ENCODE measurements at regions not wholly inside any gene's neighbourhood (a gene's known extent, or its start where the extent isn't known, plus 50 kb on each side); places are given as distances from the start of the nearest gene placed in this dataset.

DNA sequence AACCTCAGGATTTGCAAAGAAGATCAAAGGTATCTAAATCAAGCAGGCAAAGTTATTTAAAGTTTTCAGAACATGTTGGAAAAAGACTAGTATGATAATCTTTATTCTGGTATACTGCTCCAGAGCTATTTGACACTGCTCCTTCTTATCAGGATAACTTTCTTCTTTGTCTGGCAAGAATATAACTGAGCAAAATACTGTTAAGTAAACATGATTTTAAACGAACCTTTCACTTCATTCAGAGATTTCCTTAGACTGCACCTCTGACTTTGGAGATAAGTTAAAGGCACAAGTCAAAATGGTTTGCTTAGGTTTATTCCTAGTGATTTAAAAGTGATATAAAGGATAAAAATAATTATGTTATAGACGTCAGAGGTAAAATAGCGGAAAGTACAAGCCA is 103.9 kb upstream of the CCDC190 start:
- ChIA-PET CTCF (no interaction called here), POLR2A (ENCODE audit: unreplicated experiment) (no interaction called here)
- Histone ChIP-seq H3K4me3 (ENCODE audit: low read length) (no peak overlapping the region), H3K36me3 (ENCODE audit: low read depth, low read length) (no peaks in the 10 kb centered on the region), H3K4me2 (ENCODE audit: low read length) (no peak overlapping the region), H3K27ac (ENCODE audit: low read length) (no peak overlapping the region), H3K79me2 (ENCODE audit: low read length) (no peaks in the 10 kb centered on the region), H4K20me1 (ENCODE audit: low read length) (no peaks in the 10 kb centered on the region), H3K9me2 (replicated peaks; ENCODE audit: low read length) (no peaks in the 10 kb centered on the region), H3K4me1 (ENCODE audit: insufficient read depth, low read length) (no peaks in the 10 kb centered on the region), H3K27me3 (ENCODE audit: low read length) (no peaks in the 10 kb centered on the region), H2AFZ (ENCODE audit: low read length) (no peak overlapping the region), H3K9ac (ENCODE audit: low read length) (no peak overlapping the region), H3K9me3 (ENCODE audit: low read length) (no peaks in the 10 kb centered on the region), H3F3A (ENCODE audit: low read length, unreplicated experiment) (no peaks in the 10 kb centered on the region)
- BruUV-seq (replicated peaks): no TSS peak
- intact Hi-C loops (cut with micrococcal nuclease): no loop called here
- no peak for TF ChIP-seq EZH2 (IDR thresholded peaks at IDR 0.05; ENCODE audit: low read length, unreplicated experiment)
- no peak for TF ChIP-seq EZH2phosphoT487 (IDR thresholded peaks at IDR 0.05; ENCODE audit: borderline replicate concordance, low read length)
- DNase-seq (no peak), ATAC-seq (no peak)

DNA sequence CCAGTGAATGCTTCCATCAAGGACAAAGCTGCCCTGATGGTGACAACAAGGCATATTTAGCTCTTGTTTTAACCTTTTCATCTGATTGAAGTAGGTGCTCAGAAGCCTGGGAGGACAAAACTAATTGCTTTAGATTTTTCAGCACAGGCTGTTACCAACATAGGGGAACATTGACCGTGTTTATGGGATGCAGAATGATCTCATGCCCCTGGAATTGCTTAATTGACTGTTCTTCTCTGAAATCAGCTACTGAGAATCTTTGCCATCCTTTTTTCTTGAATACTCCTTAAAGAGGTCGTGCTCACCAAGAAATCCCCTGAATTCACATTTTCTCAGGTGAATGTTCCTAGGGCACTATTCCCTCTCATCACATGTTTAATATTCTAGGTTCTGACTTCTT is 95.9 kb upstream of the CCDC190 start:
- H3K27me3 ChIP-seq (ENCODE audit: low read length): no peaks in the 10 kb centered on the region
- H2AFZ ChIP-seq (ENCODE audit: low read length): no peak overlapping the region
- CTCF ChIA-PET: no interaction called here
- no peaks in the 10 kb centered on the region for H3K9me3 ChIP-seq (ENCODE audit: low read length)
- H3K4me3 ChIP-seq (ENCODE audit: low read length): no peak overlapping the region
- intact Hi-C loops (cut with micrococcal nuclease): no loop called here
- no peak overlapping the region for H3K4me2 ChIP-seq (ENCODE audit: low read length)
- DNase-seq (no peak), ATAC-seq (no peak; the same call in 1 of the 2 replicates)
- no peak overlapping the region for H3K9ac ChIP-seq (ENCODE audit: low read length)
- H3K9me2 ChIP-seq (replicated peaks; ENCODE audit: low read length): no peaks in the 10 kb centered on the region
- H3K4me1 ChIP-seq (ENCODE audit: insufficient read depth, low read length): no peaks in the 10 kb centered on the region
- H4K20me1 ChIP-seq (ENCODE audit: low read length): no peaks in the 10 kb centered on the region
- no peaks in the 10 kb centered on the region for H3K79me2 ChIP-seq (ENCODE audit: low read length)
- TF ChIP-seq EZH2 (IDR thresholded peaks at IDR 0.05; ENCODE audit: low read length, unreplicated experiment) (no peak), EZH2phosphoT487 (IDR thresholded peaks at IDR 0.05; ENCODE audit: borderline replicate concordance, low read length) (no peak)
- TF ChIP-seq, protein P1, sequence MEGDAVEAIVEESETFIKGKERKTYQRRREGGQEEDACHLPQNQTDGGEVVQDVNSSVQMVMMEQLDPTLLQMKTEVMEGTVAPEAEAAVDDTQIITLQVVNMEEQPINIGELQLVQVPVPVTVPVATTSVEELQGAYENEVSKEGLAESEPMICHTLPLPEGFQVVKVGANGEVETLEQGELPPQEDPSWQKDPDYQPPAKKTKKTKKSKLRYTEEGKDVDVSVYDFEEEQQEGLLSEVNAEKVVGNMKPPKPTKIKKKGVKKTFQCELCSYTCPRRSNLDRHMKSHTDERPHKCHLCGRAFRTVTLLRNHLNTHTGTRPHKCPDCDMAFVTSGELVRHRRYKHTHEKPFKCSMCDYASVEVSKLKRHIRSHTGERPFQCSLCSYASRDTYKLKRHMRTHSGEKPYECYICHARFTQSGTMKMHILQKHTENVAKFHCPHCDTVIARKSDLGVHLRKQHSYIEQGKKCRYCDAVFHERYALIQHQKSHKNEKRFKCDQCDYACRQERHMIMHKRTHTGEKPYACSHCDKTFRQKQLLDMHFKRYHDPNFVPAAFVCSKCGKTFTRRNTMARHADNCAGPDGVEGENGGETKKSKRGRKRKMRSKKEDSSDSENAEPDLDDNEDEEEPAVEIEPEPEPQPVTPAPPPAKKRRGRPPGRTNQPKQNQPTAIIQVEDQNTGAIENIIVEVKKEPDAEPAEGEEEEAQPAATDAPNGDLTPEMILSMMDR (conservative IDR thresholded peaks at IDR 0.05; ENCODE audit: low read depth, low read length): no peak
- no peak overlapping the region for H3K27ac ChIP-seq (ENCODE audit: low read length)
- no TSS peak for BruUV-seq (replicated peaks)
- POLR2A ChIA-PET (ENCODE audit: unreplicated experiment): no interaction called here
- H3K36me3 ChIP-seq (ENCODE audit: low read depth, low read length): no peaks in the 10 kb centered on the region
- H3F3A ChIP-seq (ENCODE audit: low read length, unreplicated experiment): no peaks in the 10 kb centered on the region

DNA sequence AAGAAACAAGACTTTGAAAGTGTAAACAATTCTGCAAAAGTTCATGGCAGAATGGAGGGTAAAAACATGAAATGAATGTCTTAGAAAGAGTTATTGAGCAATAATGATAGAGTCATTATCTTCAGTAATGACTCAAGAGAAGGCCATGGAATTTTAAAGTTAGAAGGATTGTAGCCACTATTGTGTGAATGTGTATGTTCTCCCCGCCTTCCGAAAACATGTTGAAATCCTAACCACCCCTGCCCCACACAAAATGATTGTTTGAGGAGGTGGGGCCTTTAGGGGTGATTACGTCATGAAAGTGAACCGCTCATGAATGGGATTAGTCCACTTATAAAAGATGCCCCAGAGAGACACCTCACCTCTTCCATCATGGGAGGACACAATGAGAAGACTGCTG is 93.8 kb upstream of the CCDC190 start:
- Histone ChIP-seq H3K9me2 (replicated peaks; ENCODE audit: low read length) (no peaks in the 10 kb centered on the region), H3K36me3 (ENCODE audit: low read depth, low read length) (no peaks in the 10 kb centered on the region), H3K4me2 (ENCODE audit: low read length) (no peak overlapping the region), H3F3A (ENCODE audit: low read length, unreplicated experiment) (no peaks in the 10 kb centered on the region), H3K4me3 (ENCODE audit: low read length) (no peak overlapping the region), H3K4me1 (ENCODE audit: insufficient read depth, low read length) (no peaks in the 10 kb centered on the region), H2AFZ (ENCODE audit: low read length) (no peak overlapping the region), H3K27ac (ENCODE audit: low read length) (no peak overlapping the region), H3K9ac (ENCODE audit: low read length) (no peak overlapping the region), H3K79me2 (ENCODE audit: low read length) (no peaks in the 10 kb centered on the region), H4K20me1 (ENCODE audit: low read length) (no peaks in the 10 kb centered on the region), H3K9me3 (ENCODE audit: low read length) (no peaks in the 10 kb centered on the region), H3K27me3 (ENCODE audit: low read length) (no peaks in the 10 kb centered on the region)
- ChIA-PET POLR2A (ENCODE audit: unreplicated experiment) (no interaction called here), CTCF (no interaction called here)
- no peak for DNase-seq
- ATAC-seq: no peak
- intact Hi-C loops (cut with micrococcal nuclease): no loop called here
- no TSS peak for BruUV-seq (replicated peaks)
- no peak for TF ChIP-seq EZH2phosphoT487 (IDR thresholded peaks at IDR 0.05; ENCODE audit: borderline replicate concordance, low read length)
- no peak for TF ChIP-seq EZH2 (IDR thresholded peaks at IDR 0.05; ENCODE audit: low read length, unreplicated experiment)
- TF ChIP-seq, protein P1 (conservative IDR thresholded peaks at IDR 0.05; ENCODE audit: low read depth, low read length): no peak

Data from PC-3 (cell line).